CD4-positive, alpha-beta memory T cell (primary cell): ENCODE measurements at regions not wholly inside any gene's neighbourhood (a gene's known extent, or its start where the extent isn't known, plus 50 kb on each side); places are given as distances from the start of the nearest gene placed in this dataset.

ENCODE experiments used
- CTCF ChIA-PET: fragments of 350-600 bp; sonication (Branson Sonifier 250); formaldehyde crosslinking; loops from one replicate; lab custom pipeline; 2021; ENCODE audit warnings: inconsistent platforms; ENCODE audit not compliant: partially characterized antibody; lab: Charles Lee
- POLR2A ChIA-PET: fragments of 350-600 bp; sonication (Branson Sonifier 250); formaldehyde crosslinking; loops from one replicate; lab custom pipeline; 2021; ENCODE audit not compliant: partially characterized antibody; lab: Charles Lee
- DNase-seq, 5 donors: peaks; one replicate each; pipeline versions ENCODE4 v3.0.0 to v3.0.0-alpha.2; 2020 to 2022; ENCODE audit warnings: mixed read lengths in 1 of 5
- H3K27ac ChIP-seq: one replicate; pipeline ENCODE4 v1.7.0; 2013; ENCODE audit warnings: low read depth, low read length
- H3K27me3 ChIP-seq: 2 replicates; pipeline ENCODE4 v1.7.0; 2013; ENCODE audit warnings: mild to moderate bottlenecking, low read length, moderate library complexity; ENCODE audit not compliant: insufficient read depth
- H3K36me3 ChIP-seq: 2 replicates; pipeline ENCODE4 v1.7.0; 2013; ENCODE audit warnings: mild to moderate bottlenecking, low read length, moderate library complexity; ENCODE audit not compliant: insufficient read depth
- H3K4me1 ChIP-seq: 2 replicates; pipeline ENCODE4 v1.7.0; 2013; ENCODE audit warnings: mild to moderate bottlenecking, low read length, moderate library complexity; ENCODE audit not compliant: insufficient read depth
- H3K4me3 ChIP-seq, 2 donors: one replicate each; pipeline ENCODE4 v1.7.0; 2013; ENCODE audit warnings: low read length in 2 of 2, mild to moderate bottlenecking in 1 of 2
- H3K9me3 ChIP-seq, 2 donors: one replicate each; pipeline ENCODE4 v1.7.0; 2013; ENCODE audit warnings: low read length in 2 of 2, control low read depth in 1 of 2; ENCODE audit not compliant: control insufficient read depth in 1 of 2
- H3K27ac Mint-ChIP-seq, 7 donors: one replicate each; pipeline ENCODE4 v1.8.0; 2020 to 2021; ENCODE audit warnings: mixed read lengths in 7 of 7, mild to moderate bottlenecking in 6 of 7, inconsistent platforms in 3 of 7, moderate library complexity in 3 of 7
- H3K27me3 Mint-ChIP-seq, 2 donors: one replicate each; pipeline ENCODE4 v1.8.0; 2020 to 2021; ENCODE audit warnings: mixed read lengths in 2 of 2
- H3K36me3 Mint-ChIP-seq, 2 donors: one replicate each; pipeline ENCODE4 v1.8.0; 2020 to 2021; ENCODE audit warnings: mixed read lengths in 2 of 2, inconsistent platforms in 1 of 2, mild to moderate bottlenecking in 1 of 2
- H3K4me1 Mint-ChIP-seq, 4 donors: one replicate each; pipeline ENCODE4 v1.8.0; 2020 to 2021; ENCODE audit warnings: mixed read lengths in 4 of 4, mild to moderate bottlenecking in 1 of 4
- H3K4me3 Mint-ChIP-seq, 8 donors: one replicate each; pipeline ENCODE4 v1.8.0; 2020 to 2021; ENCODE audit warnings: mixed read lengths in 8 of 8, mild to moderate bottlenecking in 7 of 8, moderate library complexity in 6 of 8, inconsistent platforms in 3 of 8
- H3K9me3 Mint-ChIP-seq, 8 donors: one replicate each; pipeline ENCODE4 v1.8.0; 2020 to 2021; ENCODE audit warnings: mixed read lengths in 8 of 8, mild to moderate bottlenecking in 5 of 8, inconsistent platforms in 3 of 8, moderate library complexity in 1 of 8
- intact Hi-C: fragments of 100-400 bp; cut with micrococcal nuclease; formaldehyde crosslinking; loops from one replicate; pipeline ENCODE4 v1.15.1; 2023

GRCh38 chr14:62409169-62409568 lies 636.1 kb downstream of the KCNH5 start:
- H3K36me3 Mint-ChIP-seq, result no peaks in the 10 kb centered on the region
- no peak overlapping the region for H3K4me3 Mint-ChIP-seq
- CTCF ChIA-PET, result no interaction called here
- no peaks in the 10 kb centered on the region for H3K27me3 ChIP-seq
- no peaks in the 10 kb centered on the region for H3K4me1 Mint-ChIP-seq
- POLR2A ChIA-PET, result no interaction called here
- no peak for DNase-seq
- H3K4me3 ChIP-seq, result no peak overlapping the region
- intact Hi-C loops, result no loop called here
- H3K27me3 Mint-ChIP-seq, result no peaks in the 10 kb centered on the region
- peaks cover 0 to 13% (median 1%) of the 10 kb centered on the region in 8 donors for H3K9me3 Mint-ChIP-seq
- no peaks in the 10 kb centered on the region for H3K9me3 ChIP-seq
- H3K27ac ChIP-seq, result no peak overlapping the region
- no peaks in the 10 kb centered on the region for H3K36me3 ChIP-seq
- H3K27ac Mint-ChIP-seq, result no peak overlapping the region
- H3K4me1 ChIP-seq, result no peaks in the 10 kb centered on the region

GRCh38 chr14:62409626-62410300 lies 635.5 kb downstream of the KCNH5 start:
- no peak overlapping the region for H3K27ac Mint-ChIP-seq
- no peaks in the 10 kb centered on the region for H3K27me3 Mint-ChIP-seq
- Histone ChIP-seq H3K4me3 (no peak overlapping the region), H3K9me3 (no peaks in the 10 kb centered on the region), H3K4me1 (no peaks in the 10 kb centered on the region), H3K27me3 (no peaks in the 10 kb centered on the region), H3K27ac (no peak overlapping the region), H3K36me3 (no peaks in the 10 kb centered on the region)
- H3K9me3 Mint-ChIP-seq, result peaks cover 0 to 10% (median 0%) of the 10 kb centered on the region in 8 donors
- ChIA-PET POLR2A (no interaction called here), CTCF (no interaction called here)
- no peaks in the 10 kb centered on the region for H3K36me3 Mint-ChIP-seq
- no peak for DNase-seq
- intact Hi-C loops, result no loop called here
- no peak overlapping the region for H3K4me3 Mint-ChIP-seq
- H3K4me1 Mint-ChIP-seq, result no peaks in the 10 kb centered on the region

DNA sequence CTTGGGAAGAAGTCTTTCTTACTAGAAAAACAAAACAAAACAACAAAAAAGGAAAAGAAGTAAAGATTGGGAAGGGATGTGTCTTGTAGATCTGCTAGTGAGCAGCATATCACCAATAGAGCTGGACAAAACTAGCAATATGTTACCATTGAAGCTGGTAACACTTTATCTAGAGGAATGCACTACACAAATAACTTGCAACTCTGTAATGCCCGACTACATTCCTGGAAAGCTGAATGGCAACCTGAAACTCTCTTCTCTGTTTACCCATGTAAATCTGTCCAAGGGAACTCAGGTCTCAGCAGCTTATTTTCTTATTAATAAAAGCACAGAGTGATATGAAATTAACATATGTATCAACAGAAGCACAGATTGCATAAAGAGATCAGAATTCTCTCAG lies 624.4 kb downstream of the KCNH5 start:
- Histone ChIP-seq H3K4me1 (no peaks in the 10 kb centered on the region), H3K9me3 (no peaks in the 10 kb centered on the region), H3K36me3 (no peaks in the 10 kb centered on the region), H3K27ac (no peak overlapping the region), H3K4me3 (no peak overlapping the region), H3K27me3 (no peaks in the 10 kb centered on the region)
- Mint-ChIP-seq H3K4me3 (no peak overlapping the region), H3K27ac (no peak overlapping the region), H3K9me3 (peaks cover 0 to 10% (median 2%) of the 10 kb centered on the region in 8 donors), H3K27me3 (no peaks in the 10 kb centered on the region), H3K36me3 (no peaks in the 10 kb centered on the region), H3K4me1 (no peaks in the 10 kb centered on the region)
- intact Hi-C loops, result no loop called here
- ChIA-PET CTCF (no interaction called here), POLR2A (no interaction called here)
- no peak for DNase-seq

DNA sequence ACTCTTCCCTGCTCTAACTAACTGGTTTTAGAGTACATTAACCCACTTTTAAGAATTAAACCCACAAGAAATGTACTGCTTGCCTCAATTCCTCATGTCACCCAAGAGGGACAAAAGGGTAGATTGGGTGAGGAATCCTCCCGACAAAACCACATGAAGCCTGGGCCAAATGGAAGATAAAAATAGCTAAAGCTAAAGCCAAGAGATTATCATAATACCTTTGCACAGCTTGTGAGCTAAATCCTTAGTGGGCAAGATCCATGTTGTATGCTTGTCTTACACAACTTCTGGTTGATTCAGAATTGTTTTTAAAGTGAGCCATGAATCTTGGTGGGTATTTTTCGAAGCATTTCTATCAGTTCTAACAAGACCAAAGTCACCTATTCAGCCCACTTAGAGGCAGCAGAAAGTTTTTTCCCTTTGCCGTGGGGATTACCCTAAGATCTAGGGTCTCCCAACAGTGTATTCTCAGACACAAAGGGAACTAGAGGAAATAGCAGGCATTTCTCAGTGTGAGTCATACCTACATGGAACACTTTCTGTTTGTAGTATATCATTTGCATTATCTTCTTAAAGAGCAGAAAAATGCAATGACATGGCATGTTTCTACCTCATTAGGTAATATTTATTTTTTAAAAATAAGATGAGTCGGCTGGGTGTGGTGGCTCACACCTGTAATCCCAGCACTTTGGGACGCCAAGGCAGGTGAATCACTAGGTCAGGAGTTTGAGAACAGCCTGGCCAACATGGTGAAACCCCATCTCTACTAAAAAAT lies 616.6 kb downstream of the KCNH5 start:
- intact Hi-C loops, result no loop called here
- H3K4me1 Mint-ChIP-seq, result no peaks in the 10 kb centered on the region
- CTCF ChIA-PET, result no interaction called here

DNA sequence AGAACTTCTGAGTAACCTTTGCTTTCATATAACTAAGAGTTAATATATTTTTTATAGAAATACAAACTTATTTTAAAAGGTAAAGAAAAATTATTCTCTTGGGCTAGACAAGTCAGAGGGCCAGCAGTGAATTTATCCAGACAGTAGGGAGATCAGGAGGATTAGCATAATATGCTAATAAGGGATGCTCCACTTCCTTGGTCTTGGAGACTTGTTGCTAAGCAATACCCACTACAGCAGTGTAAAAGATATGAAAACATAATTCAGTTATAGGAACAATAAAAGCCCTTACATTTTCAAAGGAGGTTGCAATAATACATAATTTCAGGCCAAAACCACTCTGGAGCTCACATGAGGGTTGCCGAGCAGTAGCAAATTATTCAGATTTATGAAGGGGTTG lies 615.6 kb downstream of the KCNH5 start:
- Histone ChIP-seq H3K4me3 (no peak overlapping the region), H3K4me1 (no peaks in the 10 kb centered on the region), H3K36me3 (no peaks in the 10 kb centered on the region), H3K9me3 (no peaks in the 10 kb centered on the region), H3K27ac (no peak overlapping the region), H3K27me3 (no peaks in the 10 kb centered on the region)
- H3K27ac Mint-ChIP-seq, result no peak overlapping the region
- no peak for DNase-seq
- H3K36me3 Mint-ChIP-seq, result no peaks in the 10 kb centered on the region
- no peaks in the 10 kb centered on the region for H3K27me3 Mint-ChIP-seq
- H3K4me3 Mint-ChIP-seq, result no peak overlapping the region
- H3K9me3 Mint-ChIP-seq, result peaks cover 7 to 44% (median 19%) of the 10 kb centered on the region in 8 donors
- intact Hi-C loops, result no loop called here
- ChIA-PET POLR2A (no interaction called here), CTCF (no interaction called here)
- no peaks in the 10 kb centered on the region for H3K4me1 Mint-ChIP-seq

More for the DNA sequence above, 616.6 kb downstream of the KCNH5 start:
- no peak overlapping the region for H3K27ac Mint-ChIP-seq
- no peaks in the 10 kb centered on the region for H3K36me3 ChIP-seq
- no peak for DNase-seq
- no peak overlapping the region for H3K4me3 Mint-ChIP-seq
- POLR2A ChIA-PET, result no interaction called here
- no peaks in the 10 kb centered on the region for H3K27me3 ChIP-seq
- H3K4me3 ChIP-seq, result no peak overlapping the region
- no peak overlapping the region for H3K27ac ChIP-seq
- H3K27me3 Mint-ChIP-seq, result no peaks in the 10 kb centered on the region
- peaks cover 7 to 38% (median 16%) of the 10 kb centered on the region in 8 donors for H3K9me3 Mint-ChIP-seq
- no peaks in the 10 kb centered on the region for H3K4me1 ChIP-seq
- H3K9me3 ChIP-seq, result no peaks in the 10 kb centered on the region
- H3K36me3 Mint-ChIP-seq, result no peaks in the 10 kb centered on the region

DNA sequence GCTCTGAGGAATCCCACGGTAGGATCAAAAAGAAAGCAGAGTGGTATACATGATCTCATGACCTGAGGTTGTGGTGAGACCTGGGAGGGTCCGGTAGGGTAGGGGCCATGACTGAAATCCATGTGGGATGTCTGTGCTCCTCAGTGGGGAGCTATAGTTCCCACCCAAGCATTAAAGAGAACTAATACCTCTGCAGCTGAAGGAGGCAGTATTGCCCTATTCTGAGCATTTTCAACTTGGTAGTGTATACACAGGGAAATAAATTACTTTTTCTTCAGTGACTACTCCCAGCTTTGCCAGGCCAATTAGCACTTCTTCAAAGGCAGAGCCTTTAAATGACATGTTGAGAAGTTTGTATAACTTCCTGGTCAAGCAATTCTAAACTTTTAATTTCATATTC lies 613.8 kb downstream of the KCNH5 start:
- no peaks in the 10 kb centered on the region for H3K4me1 Mint-ChIP-seq
- no peak overlapping the region for H3K4me3 Mint-ChIP-seq
- ChIA-PET CTCF (no interaction called here), POLR2A (no interaction called here)
- no peaks in the 10 kb centered on the region for H3K9me3 ChIP-seq
- intact Hi-C loops, result no loop called here
- H3K9me3 Mint-ChIP-seq, result peaks cover 3 to 46% (median 27%) of the 10 kb centered on the region in 8 donors
- H3K4me1 ChIP-seq, result no peaks in the 10 kb centered on the region
- H3K36me3 Mint-ChIP-seq, result no peaks in the 10 kb centered on the region
- H3K27ac Mint-ChIP-seq, result no peak overlapping the region
- H3K4me3 ChIP-seq, result no peak overlapping the region
- H3K36me3 ChIP-seq, result no peaks in the 10 kb centered on the region
- no peaks in the 10 kb centered on the region for H3K27me3 Mint-ChIP-seq
- no peaks in the 10 kb centered on the region for H3K27me3 ChIP-seq
- no peak overlapping the region for H3K27ac ChIP-seq
- no peak for DNase-seq

DNA sequence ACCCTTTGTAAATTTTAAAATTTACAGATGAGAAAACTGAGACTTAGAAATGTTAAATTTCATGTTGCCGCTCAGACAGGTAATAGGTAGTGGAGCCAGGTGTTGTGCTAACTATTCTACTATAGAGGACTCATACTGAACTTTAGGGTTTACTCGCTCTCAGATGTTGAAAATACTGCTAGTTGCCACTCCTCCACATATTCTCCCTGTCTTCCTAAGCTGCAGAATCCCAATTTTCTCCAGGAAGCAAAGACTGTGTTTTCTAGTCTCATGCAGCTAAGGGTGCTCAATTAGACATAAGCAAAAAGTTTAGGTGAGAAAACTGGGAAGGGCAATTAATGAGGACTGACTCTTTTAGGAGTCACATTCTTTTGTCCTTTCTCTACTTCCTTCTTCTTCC lies 612.3 kb downstream of the KCNH5 start:
- H3K36me3 Mint-ChIP-seq, result no peaks in the 10 kb centered on the region
- DNase-seq, result no peak
- H3K4me1 Mint-ChIP-seq, result no peaks in the 10 kb centered on the region
- Histone ChIP-seq H3K9me3 (no peaks in the 10 kb centered on the region), H3K27me3 (no peaks in the 10 kb centered on the region), H3K27ac (no peak overlapping the region), H3K4me3 (no peak overlapping the region), H3K36me3 (no peaks in the 10 kb centered on the region), H3K4me1 (no peaks in the 10 kb centered on the region)
- no peak overlapping the region for H3K4me3 Mint-ChIP-seq
- H3K9me3 Mint-ChIP-seq, result peaks cover 3 to 54% (median 33%) of the 10 kb centered on the region in 8 donors
- ChIA-PET POLR2A (no interaction called here), CTCF (no interaction called here)
- no peaks in the 10 kb centered on the region for H3K27me3 Mint-ChIP-seq
- intact Hi-C loops, result no loop called here
- no peak overlapping the region for H3K27ac Mint-ChIP-seq
